ENCODE measurements at regions not wholly inside any gene's neighbourhood (a gene's known extent, or its start where the extent isn't known, plus 50 kb on each side); places are given as distances from the start of the nearest gene placed in this dataset.
"Not testable (repeated sequence)": the region's sequence is repeated elsewhere in the genome, so short reads cannot be mapped to it uniquely, and the experiment has no call there.

DNA sequence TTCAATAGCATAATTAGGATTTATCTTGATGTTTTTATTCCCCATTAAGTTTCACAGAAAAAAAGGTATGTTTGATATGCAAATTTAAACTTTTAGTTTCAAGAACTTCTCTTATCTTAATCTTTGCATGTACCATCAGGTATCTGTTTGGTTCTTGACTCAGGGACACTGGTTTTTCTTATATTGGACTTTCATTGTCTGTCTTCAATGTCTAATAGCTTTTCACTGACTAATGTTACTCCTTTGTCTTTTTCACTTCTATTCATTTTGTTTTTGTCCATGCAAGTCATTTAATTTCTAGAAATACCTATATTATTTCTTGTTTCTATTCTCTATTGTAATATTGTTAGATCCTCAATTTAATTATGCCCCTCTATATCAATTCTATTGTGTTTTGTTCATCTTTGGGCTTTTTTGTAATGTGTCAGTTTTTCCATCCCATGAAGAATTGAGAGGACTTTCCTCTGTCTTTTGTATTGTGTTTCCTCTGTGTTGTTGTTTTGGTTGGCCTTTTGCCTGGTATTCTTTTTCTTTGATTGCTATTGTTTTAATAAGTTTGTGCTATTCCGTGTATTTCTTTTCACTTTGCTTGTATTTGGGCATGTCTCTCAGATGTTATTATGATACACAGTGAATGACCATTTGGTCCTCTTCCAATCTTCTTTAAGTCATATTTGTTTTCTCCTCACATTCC is 58.3 kb upstream of the ANKRD10 start:
- DNase-seq (ENCODE audit: low spot score): no peak
- intact Hi-C loops (cut with DNase I): no loop called here

DNA sequence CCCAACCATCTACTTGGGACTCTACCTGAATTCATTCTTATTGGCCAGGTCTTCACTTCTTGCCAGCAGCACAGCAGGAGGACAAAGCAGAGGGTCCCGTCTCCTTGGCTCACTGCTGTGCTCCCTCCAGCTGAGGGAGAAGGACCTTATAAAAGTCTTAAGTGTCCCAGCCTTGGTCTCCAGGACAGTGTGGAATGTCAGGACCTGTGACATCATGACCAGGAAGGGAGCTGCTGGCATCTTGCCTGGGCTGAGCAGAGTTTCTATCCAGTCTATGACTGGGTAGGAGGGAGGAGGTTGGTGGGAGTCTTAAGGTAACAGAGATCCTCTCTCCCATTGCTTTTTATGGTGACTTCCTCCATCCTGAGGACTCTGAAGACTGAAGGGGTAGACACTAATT is 56.6 kb upstream of the ANKRD10 start:
- no peak for DNase-seq (ENCODE audit: low spot score)
- intact Hi-C loops (cut with DNase I): no loop called here

DNA sequence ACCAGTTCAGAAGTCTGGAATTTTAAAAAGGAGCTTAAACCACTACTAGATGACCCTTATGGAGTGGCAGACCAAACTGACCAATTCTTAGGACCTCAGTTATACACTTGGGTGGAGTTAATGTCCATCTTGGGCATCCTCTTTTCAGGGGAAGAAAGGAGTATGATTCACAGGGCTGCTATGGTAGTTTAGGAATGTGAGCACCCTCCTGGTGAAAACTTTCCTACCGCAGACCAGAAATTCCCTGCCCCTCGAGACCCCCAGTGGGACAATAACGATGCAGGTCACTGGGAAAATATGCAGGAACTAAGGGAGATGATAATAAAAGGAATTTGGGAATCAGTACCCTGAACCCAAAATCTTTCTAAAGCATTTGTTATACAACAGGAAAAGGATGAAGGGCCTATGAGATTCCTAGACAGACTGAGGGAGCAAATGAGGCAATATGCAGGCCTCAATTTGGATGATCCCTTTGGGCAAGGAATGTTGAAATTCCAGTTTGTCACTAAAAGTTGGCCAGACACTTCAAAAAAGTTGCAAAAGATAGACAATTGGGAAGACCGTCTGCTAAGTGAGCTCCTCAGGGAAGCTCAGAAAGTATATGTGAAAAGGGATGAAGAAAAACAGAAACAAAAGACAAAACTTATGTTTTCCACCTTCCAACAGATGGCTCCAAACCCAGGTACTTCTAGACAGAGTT is 52.4 kb upstream of the ANKRD10 start:
- intact Hi-C loops (cut with DNase I); DNase-seq (ENCODE audit: low spot score): not testable (repeated sequence)

DNA sequence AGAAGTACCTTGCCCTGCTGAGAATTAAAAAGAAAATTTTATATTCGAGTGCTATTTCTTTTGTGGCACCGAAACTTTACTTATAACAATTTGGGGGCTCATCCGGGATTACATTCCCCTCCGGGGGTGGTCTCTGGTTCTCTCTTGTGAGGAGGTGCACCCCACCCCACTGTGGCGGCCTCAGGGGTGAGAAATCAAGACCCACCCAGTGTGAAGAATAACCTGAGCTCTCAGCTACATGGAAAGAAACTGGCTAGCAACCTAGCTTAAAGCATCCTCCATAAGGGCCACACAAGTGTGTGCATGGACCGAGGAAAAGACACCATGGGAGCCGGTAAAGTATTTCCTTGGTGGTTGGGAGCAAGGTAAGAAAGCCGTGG is 50.9 kb upstream of the ANKRD10 start:
- DNase-seq (ENCODE audit: low spot score): no peak
- intact Hi-C loops (cut with DNase I): no loop called here

DNA sequence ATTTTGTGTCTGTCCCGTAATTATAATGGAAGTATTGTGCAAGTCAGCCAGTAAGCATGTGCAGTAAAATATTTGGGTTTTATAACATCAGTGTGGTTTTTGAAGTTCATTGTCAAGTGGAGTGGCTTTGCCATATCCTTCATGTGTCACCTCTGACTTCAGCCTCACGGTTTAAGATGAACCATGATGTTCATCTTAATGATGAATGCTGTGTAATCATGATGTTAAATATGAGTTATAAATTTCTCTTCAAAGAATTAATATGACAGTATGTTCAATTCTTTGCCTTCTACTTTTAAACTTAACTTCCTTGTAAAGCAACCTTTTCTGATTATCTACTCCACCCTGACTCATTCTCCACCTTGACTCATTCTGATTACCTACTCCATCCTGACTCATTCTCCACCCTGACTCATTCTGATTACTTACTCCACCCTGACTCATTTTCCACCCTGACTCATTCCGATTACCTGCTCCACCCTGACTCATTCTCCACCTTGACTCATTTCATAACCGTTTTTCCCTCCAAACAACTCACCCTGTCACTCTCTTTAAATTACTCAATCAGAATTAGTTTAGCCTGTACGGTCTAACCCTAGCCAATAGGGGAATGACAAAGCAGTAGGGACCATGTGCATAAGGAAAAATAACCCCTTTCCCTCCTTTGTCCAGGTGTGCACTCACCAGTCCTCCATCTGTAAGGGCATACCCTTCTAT is 50.3 kb upstream of the ANKRD10 start:
- intact Hi-C loops (cut with DNase I): no loop called here
- DNase-seq (ENCODE audit: low spot score): no peak

Measured in cardiac septum (tissue), 1 donor.